Skin of body (tissue), 1 donor: ENCODE measurements at regions not wholly inside any gene's neighbourhood (a gene's known extent, or its start where the extent isn't known, plus 50 kb on each side); places are given as distances from the start of the nearest gene placed in this dataset.

Source experiments
- DNase-seq: peaks from one replicate; lab custom pipeline; 2025; lab: John Stamatoyannopoulos, UW

DNA sequence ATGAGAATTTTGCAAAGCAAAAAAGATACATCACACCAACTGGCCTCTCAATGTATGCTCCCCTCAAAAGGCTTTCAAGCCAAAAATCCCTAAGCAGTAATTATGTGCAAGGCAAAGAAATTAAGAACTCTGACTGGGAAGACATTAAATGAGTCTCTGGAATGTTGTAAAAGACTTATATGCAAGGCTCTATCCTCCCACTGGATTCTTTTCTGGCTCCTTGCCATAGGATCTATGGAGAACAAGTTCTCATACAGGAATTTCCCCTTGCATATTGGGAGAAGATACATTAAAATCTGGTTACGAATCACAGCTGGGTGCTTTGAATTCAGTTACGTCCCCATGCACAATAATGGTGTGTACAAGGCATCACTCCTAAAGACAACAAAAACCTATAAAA is 73.4 kb upstream of the ATL2 start:
- DNase-seq, result peak; percentile 19

GRCh38 chr2:38448692-38449410 is 71.8 kb upstream of the ATL2 start:
- no peak for DNase-seq

DNA sequence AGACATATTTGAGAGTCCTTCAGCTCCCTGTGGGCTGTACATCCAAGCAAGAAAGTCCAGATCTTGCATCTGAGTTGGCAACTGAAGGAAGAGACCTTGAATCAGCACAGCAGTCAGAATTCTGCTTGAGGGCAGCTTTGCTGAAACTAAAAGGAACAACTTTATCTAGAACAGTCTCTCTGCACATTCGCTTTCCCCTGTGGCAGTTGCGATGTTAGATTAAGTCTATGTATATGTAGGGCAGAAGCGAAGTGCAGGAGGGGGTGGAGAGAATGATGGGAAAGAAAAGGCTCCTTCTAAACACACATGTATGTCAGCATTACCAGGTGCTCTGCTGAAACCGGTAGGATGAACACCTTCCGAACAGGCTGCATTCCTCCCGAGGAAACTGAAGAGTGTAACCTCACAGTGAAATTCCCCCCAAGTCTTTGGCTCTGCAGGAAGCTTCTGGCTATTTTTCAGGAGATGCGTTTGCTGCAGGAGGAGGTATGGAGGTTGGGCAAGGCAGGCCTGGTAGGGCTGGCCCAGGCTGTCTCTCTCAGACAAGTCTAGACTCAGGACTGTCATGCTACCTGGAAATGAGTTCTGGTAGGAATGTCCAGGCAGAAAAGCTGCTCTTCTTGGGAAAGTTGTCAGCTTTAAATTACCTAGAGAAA is 70.0 kb upstream of the ATL2 start:
- DNase-seq, result no peak

GRCh38 chr2:38446418-38446817 is 69.3 kb upstream of the ATL2 start:
- no peak for DNase-seq

DNA sequence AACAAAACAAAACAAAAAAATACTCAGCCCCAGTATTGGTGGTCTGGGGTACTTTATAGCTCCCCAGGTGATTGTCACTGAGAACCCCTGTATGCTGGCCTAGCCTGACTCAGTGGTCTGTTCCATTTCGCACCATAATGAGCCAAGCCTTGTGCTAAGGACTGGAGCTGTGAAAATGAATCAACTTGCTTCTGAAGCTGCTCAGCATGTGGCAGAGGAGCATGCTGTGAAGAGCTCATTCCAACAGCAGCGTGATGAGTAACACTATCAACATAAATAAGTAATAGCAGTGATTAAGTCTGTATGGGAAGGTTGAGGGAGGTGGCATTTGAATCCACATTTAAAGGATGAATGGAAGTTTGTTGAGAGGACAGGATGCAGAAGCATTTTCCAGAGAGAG is 67.2 kb upstream of the ATL2 start:
- DNase-seq, result no peak

DNA sequence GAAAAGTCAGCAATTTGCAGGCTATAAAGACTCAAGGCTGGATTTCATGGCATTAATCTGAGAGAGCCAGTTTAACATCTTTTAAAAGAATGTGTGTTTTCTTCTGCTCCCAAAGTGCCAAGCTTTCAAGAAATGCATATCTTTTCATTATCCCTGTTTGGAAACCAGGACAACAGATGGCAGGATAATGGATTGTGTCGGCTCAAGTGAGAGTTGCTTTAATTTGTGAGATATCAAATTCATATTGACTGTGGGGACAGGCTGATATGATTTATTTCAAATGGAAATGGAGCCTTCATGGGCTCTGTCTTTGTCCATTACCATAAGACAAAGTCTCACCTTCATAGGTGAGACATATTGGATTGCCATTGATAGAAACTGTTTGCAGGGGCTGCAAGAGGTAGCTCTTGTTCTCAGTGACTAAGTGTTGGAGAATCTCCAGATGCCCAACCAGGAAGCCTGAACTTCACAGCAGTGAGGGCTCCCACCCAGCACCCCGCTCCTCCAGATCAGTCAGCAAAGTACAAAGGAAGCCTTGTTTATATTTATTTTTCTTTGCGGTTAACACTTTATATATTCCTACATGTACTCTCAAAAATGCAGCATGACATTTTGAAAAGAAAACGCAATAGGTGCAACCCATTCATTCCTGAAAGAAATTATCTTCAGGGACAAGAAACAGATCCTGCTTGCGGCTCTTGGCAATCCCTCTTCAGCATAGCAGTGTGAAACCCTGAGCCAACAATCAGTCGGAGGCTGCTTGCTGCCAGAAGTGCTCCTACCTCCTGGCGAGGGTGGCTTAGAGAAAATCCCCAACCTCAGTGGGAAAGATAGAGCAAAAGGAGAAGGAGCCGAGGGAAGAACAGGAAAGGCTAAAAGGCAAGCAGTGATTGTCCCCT is 65.8 kb upstream of the ATL2 start:
- no peak for DNase-seq

- no peak for DNase-seq
These were observed 64.3 kb upstream of the ATL2 start for GRCh38 chr2:38441346-38441745.

DNA sequence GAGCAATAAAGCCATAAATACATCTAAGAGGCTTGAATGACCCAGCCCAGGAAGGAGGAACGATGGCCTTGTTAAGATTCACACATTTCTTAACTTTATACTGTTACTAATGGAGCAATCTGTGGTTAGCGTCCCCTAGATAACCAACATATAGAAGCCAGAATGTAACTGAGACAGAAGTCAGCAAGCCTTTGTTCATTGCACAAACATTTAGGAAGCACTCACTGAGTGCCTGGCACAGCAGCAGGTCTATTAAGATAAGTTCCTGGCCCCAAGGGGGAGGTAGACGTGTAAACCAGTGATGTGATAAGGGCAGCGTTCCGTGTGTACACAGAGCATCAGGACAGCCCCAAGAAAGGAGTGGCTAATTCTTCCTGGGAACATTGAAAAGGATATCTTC is 63.6 kb upstream of the ATL2 start:
- no peak for DNase-seq

DNA sequence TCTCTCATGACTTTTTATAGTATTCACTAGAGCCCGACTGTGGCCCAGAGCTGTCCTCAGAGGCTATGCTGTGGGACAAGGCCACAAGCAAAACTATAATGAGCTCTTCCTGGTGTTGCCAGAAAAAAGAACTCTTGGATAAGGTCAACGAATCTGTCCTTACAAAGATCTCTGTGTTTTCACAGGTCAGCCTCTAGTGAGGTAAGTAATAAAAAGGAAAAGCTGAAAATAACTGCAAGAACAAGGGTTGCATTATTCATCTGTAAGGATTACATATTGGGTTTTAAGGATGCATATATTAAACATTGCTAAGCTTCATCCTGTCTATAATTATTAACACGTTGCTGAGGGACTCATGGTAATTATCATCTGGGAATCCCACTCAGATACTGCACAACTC is 62.8 kb upstream of the ATL2 start:
- DNase-seq, result no peak

DNA sequence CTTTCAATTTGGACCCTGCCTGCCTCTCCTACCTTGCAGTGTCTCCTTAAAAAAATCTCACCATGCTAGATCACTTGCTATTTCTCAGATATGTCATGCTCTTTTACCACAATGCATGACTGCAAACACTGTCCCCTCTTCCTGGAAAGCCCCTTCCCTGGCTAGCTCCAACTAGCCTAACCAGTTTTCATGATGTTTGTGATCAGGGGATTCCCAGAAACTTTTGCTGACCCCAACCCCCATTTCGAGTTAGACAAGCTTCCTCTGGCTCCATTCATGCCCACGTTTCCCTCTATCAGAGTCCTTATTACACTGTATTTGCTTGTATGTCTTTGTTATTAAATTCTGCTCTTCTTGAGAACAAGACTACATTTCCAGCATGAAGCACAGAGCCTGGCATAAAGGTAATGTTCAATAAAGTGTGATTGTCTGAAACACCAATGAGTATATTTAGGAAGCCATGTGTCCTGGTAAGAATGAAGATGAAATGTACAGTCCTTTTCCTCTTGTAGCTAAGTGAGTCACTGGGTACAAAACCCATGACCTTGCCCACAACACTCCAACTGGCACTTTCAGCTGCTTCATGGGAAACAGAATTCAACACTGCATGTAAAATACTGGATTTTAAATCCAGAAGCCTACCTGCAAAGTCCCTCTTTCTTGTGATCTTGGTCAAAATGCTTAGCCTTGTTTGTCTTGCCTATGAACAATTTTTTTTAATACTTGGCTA is 62.0 kb upstream of the ATL2 start:
- no peak for DNase-seq

DNA sequence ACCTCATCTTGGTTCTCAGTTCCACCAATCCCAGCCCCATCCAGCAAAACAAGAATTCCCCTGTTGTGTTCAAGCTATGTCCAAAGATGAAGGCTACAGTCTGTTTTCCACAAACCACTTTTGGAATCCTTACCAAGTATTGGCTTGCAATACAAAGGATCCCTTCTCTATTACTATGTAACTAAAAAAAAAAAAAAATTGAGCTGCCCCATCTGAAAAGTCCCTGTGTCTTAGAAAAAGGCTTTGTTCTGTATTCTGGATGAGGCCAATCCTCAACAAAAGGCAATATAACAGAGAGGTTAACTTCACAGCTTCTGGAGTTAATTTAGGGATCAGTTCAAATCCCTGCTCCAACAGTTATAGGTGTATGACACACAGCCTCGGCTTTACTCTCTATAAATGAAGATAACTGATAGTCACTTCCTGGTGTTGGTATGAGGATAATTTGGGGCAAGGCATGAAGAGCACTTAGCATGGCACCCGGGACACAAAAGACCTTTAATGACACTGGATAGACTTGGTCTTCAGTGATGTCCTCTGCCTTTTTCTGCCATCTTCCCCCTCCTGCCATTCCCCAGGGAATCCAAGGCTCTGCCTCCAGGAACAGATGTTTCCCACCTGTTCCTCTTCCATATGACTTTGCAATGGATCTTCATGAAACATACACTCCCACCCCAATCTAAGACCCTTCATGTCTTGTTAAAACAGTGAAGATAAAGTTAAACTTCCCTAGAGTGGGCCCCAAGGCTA is 61.2 kb upstream of the ATL2 start:
- no peak for DNase-seq

DNA sequence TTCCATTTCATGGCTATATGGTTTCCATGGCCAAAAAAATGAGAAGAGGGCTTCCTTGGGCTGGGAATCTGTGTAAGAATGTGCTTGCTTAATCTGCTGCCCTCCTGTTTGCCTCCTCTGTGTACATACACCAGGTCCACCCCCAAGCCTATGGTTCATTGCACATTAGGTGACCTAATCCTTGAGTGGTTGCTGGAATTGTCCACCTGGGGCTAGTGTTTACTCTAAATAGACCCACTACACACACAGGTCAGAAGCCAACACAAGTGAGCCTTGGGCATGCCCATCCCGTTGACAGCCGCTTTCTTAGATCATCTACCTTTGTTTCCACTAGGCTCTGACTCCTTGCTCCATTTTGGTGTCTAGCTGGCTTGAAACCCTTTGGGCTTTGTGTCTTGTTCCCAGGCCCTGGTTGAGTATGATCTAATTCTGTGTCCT is 59.2 kb upstream of the ATL2 start:
- DNase-seq, result no peak

DNA sequence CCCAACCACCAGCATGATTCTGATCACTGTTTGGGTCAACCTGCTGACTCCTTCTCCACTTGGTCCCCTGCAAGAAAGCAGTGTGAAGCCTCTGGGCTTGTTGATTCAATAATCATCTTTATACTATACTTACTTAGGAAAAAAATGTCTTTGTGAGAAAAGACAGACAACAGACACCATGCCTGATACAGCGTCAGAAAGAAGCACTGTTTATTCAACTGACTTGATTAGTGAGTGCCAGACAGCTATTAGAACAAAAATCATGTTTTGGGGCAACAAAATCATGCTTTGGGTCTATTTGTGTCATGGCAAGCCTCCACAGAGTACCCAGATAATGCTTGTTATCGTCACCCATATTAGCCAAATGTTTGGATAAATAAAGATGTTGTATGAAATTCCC is 58.7 kb upstream of the ATL2 start:
- DNase-seq, result no peak

GRCh38 chr2:38434595-38434994 is 57.5 kb upstream of the ATL2 start:
- DNase-seq, result no peak

DNA sequence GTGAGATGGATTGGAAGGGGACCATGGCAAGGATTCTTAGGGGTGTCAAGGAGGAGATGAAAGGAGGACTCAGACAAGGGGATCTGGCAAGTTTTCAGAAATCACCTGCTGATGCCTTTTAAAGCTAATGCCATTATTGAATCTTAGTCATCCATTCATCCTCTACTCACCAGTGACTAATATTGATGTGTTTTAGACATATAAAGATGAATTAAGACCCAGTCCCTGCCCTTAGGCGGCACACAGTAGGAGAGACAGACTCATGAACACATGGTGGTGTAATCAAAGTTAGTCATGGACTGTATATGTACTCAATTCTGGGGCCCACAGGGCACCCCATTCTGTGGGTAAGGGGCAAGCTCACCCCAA is 56.5 kb upstream of the ATL2 start:
- DNase-seq, result no peak

DNA sequence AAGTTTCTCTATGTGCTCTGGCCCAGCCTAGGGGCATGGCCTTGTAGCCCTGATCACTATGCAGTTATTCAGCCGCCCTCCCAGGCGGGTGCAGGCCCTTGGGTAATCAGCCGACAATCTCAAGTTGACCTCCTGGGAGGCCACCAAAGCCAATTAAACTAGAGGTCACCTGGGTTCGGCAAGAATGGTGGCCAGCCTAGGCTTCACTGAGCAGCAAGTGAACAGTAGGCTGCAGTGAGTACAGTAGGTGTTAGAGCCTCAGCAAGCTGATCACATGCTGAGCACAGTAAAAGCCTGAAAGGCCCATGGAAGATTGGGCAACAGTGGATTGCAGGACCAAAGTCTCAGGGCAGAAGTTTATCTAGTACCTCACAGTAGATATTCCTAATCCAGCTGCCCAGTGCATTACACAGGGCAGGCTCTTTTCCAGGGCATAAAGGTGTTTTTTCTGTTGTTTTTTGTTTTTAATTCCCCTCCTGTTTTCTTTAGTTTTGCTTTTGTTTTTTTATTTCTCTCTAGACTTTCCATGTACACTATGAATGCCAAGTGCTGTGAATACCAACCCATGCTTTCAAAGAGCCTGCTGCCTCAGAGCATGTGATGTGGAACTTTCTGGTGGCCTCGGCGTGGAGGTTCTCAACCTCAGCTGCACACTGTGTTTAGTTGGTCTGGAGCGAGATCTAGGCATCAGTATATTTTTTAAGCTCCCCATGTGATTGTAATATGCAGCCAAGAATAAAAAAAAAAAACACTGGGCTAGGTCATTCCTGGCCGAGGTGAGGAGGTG is 55.9 kb upstream of the ATL2 start:
- DNase-seq, result no peak

- DNase-seq, result no peak
These were observed 53.6 kb upstream of the ATL2 start for GRCh38 chr2:38430597-38431207.

- DNase-seq, result no peak
These were observed 53.1 kb upstream of the ATL2 start for GRCh38 chr2:38430196-38430595.

DNA sequence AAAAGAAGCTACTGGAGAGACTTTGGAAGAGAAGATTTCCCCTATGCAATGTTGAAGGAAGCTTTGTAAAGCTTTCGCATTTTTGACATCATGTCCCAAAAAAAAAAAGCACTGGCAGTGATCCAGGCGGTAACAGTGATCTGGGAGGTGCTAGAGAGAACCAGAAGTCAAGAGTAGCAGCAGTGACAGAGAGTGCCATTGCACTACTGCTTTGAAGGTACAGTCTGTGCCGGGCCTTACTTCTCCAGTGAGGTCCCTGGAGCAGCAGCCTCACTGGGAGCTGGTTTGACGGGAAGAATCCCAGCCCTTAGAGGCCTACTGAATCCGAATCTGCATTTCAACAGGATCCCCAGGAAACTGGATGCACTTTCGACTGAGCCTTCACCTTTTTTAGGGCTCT is 50.9 kb upstream of the ATL2 start:
- DNase-seq, result no peak

GRCh38 chr2:38427054-38427453 is 50.0 kb upstream of the ATL2 start:
- no peak for DNase-seq
